ENCODE measurements at regions not wholly inside any gene's neighbourhood (a gene's known extent, or its start where the extent isn't known, plus 50 kb on each side); places are given as distances from the start of the nearest gene placed in this dataset.

GRCh38 chr6:51450248-51450957 lies 631.7 kb downstream of the TFAP2B start:
- Histone ChIP-seq H3K9me2 (replicated peaks; ENCODE audit: insufficient read depth, low read length) (no peaks in the 10 kb centered on the region), H3K27me3 (replicated peaks; ENCODE audit: insufficient read depth, low read length) (no peaks in the 10 kb centered on the region), H3K4me1 (ENCODE audit: low read length) (no peaks in the 10 kb centered on the region), H4K20me1 (ENCODE audit: insufficient read depth, low read length) (no peaks in the 10 kb centered on the region), H3K27ac (ENCODE audit: low read length) (no peak overlapping the region), H3K9ac (ENCODE audit: low read length) (no peak overlapping the region), H3K36me3 (replicated peaks; ENCODE audit: insufficient read depth, low read length) (no peaks in the 10 kb centered on the region), H2AFZ (ENCODE audit: low read length) (no peak overlapping the region), H3K4me2 (ENCODE audit: low read depth, low read length) (no peak overlapping the region), H3K9me3 (replicated peaks; ENCODE audit: insufficient read depth, low read length) (no peaks in the 10 kb centered on the region), H3K4me3 (ENCODE audit: low read length) (no peak overlapping the region), H3F3A (ENCODE audit: insufficient read depth, low read length) (no peaks in the 10 kb centered on the region), H3K79me2 (ENCODE audit: low read length) (no peaks in the 10 kb centered on the region)
- TF ChIP-seq CTCF (IDR thresholded peaks at IDR 0.05; ENCODE audit: low read length) (no peak), EZH2phosphoT487 (IDR thresholded peaks at IDR 0.05; ENCODE audit: low read length) (no peak), EZH2 (optimal IDR thresholded peaks at IDR 0.05; ENCODE audit: low read depth, low read length) (no peak)
- no peak for DNase-seq

GRCh38 chr6:51450958-51451357 lies 632.3 kb downstream of the TFAP2B start:
- H3K27me3 ChIP-seq (replicated peaks; ENCODE audit: insufficient read depth, low read length), result no peaks in the 10 kb centered on the region
- TF ChIP-seq EZH2phosphoT487 (IDR thresholded peaks at IDR 0.05; ENCODE audit: low read length), result no peak
- TF ChIP-seq EZH2 (optimal IDR thresholded peaks at IDR 0.05; ENCODE audit: low read depth, low read length), result no peak
- TF ChIP-seq CTCF (IDR thresholded peaks at IDR 0.05; ENCODE audit: low read length), result no peak
- H3K36me3 ChIP-seq (replicated peaks; ENCODE audit: insufficient read depth, low read length), result no peaks in the 10 kb centered on the region
- H3K9ac ChIP-seq (ENCODE audit: low read length), result no peak overlapping the region
- H3K79me2 ChIP-seq (ENCODE audit: low read length), result no peaks in the 10 kb centered on the region
- no peaks in the 10 kb centered on the region for H4K20me1 ChIP-seq (ENCODE audit: insufficient read depth, low read length)
- no peaks in the 10 kb centered on the region for H3F3A ChIP-seq (ENCODE audit: insufficient read depth, low read length)
- H3K27ac ChIP-seq (ENCODE audit: low read length), result no peak overlapping the region
- no peaks in the 10 kb centered on the region for H3K9me3 ChIP-seq (replicated peaks; ENCODE audit: insufficient read depth, low read length)
- no peaks in the 10 kb centered on the region for H3K9me2 ChIP-seq (replicated peaks; ENCODE audit: insufficient read depth, low read length)
- no peaks in the 10 kb centered on the region for H3K4me1 ChIP-seq (ENCODE audit: low read length)
- H3K4me2 ChIP-seq (ENCODE audit: low read depth, low read length), result no peak overlapping the region
- no peak overlapping the region for H2AFZ ChIP-seq (ENCODE audit: low read length)
- no peak for DNase-seq
- no peak overlapping the region for H3K4me3 ChIP-seq (ENCODE audit: low read length)

GRCh38 chr6:51456282-51456681 lies 631.1 kb downstream of the PKHD1 start:
- Histone ChIP-seq H3K27me3 (replicated peaks; ENCODE audit: insufficient read depth, low read length) (no peaks in the 10 kb centered on the region), H3K79me2 (ENCODE audit: low read length) (no peaks in the 10 kb centered on the region), H3K9me3 (replicated peaks; ENCODE audit: insufficient read depth, low read length) (no peaks in the 10 kb centered on the region), H3K4me3 (ENCODE audit: low read length) (no peak overlapping the region), H2AFZ (ENCODE audit: low read length) (no peak overlapping the region), H4K20me1 (ENCODE audit: insufficient read depth, low read length) (no peaks in the 10 kb centered on the region), H3K4me2 (ENCODE audit: low read depth, low read length) (no peak overlapping the region), H3F3A (ENCODE audit: insufficient read depth, low read length) (no peaks in the 10 kb centered on the region), H3K9ac (ENCODE audit: low read length) (no peak overlapping the region), H3K27ac (ENCODE audit: low read length) (no peak overlapping the region), H3K9me2 (replicated peaks; ENCODE audit: insufficient read depth, low read length) (no peaks in the 10 kb centered on the region), H3K36me3 (replicated peaks; ENCODE audit: insufficient read depth, low read length) (no peaks in the 10 kb centered on the region), H3K4me1 (ENCODE audit: low read length) (peaks cover 12% of the 10 kb centered on the region)
- no peak for TF ChIP-seq EZH2 (optimal IDR thresholded peaks at IDR 0.05; ENCODE audit: low read depth, low read length)
- TF ChIP-seq CTCF (IDR thresholded peaks at IDR 0.05; ENCODE audit: low read length), result no peak
- TF ChIP-seq EZH2phosphoT487 (IDR thresholded peaks at IDR 0.05; ENCODE audit: low read length), result no peak
- no peak for DNase-seq
